Smooth muscle cell of the brain vasculature (primary cell): ENCODE measurements at regions not wholly inside any gene's neighbourhood (a gene's known extent, or its start where the extent isn't known, plus 50 kb on each side); places are given as distances from the start of the nearest gene placed in this dataset.
"Not testable (repeated sequence)": the region's sequence is repeated elsewhere in the genome, so short reads cannot be mapped to it uniquely, and the experiment has no call there.

Experiments used
- DNase-seq: peaks from one replicate; pipeline ENCODE4 v3.0.0-alpha.2; 2012; ENCODE audit warnings: low read depth, low spot score

DNA sequence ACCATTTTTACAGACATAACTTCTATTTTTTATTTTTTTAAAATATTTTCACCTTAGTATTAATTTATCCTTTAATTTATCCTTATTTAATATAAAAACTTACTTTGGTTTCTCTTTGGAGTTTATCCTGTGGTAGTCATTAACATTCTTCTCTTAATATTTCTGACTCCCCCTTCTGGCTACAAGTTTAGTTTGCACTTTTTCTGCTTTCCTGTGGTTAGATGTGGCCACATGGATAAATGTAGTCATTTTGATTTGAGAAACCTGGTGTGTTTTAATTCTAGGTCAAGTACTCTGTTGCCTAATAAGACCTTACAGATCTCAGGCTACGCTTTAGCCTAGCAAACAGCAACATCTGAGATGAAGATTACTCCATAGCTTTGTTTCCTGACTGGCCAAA, 1187.5 kb downstream of the HACE1 start:
- no peak for DNase-seq

- DNase-seq, result no peak
Observed at GRCh38 chr6:103629613-103630012, 1230.1 kb downstream of the HACE1 start.

DNA sequence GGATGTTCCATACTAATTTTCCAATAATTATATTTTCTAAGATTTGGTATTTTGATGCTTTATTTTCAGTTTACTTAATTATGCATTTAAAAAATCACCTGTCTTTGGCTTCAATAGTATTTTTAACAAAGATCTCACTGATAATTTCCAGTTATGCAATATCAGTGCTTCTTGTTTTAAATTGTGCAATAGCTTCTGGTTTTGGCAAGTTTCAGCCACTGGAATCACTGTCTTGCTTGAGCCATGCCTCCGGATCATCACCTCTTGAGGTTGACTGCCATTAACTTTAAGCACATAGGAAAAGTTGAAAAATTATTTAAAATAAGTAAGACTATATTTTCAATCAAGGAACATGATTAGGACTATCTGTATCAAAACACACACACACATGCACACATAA, 1242.1 kb downstream of the HACE1 start:
- DNase-seq, result no peak

DNA sequence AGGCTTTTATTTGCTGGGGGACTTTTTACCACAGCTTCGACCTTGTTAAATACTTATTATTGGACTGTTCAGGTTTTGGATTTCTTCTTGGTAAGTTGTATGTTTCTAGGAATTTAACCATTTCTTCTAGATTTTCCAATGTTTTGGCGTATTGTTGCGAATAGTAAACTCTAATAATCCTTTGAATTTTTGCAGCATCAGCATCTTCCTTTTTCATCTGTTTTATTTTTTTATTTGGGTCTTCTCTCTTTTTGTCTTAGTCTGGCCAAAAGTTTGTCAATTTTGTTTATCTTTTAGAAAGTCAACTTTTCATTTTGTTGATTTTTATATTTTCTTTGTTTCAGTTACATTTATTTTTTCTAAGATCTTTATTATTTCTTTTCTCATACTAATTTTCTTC, 1272.0 kb downstream of the HACE1 start:
- no peak for DNase-seq

DNA sequence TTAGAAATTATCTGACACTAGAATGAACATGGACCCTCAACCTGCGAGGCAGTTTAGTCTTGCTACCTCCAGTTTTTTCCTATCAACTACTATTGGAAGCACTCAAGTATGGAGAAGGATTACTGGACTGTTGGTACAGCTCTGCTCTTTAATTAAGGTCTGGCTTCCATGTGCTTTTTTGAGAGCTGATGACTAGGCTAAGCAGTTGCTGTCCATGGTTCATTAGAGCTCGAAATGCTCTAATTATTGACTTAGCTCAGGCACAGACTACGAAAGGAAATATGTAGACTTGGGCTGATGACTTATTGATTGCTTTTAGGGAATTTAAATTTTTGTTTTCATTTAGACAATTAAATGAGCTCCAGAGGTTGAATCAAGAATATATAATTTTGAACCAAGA, 1281.6 kb downstream of the HACE1 start:
- DNase-seq, result no peak

GRCh38 chr6:103570431-103570830, 1289.3 kb downstream of the HACE1 start:
- DNase-seq, result no peak

DNA sequence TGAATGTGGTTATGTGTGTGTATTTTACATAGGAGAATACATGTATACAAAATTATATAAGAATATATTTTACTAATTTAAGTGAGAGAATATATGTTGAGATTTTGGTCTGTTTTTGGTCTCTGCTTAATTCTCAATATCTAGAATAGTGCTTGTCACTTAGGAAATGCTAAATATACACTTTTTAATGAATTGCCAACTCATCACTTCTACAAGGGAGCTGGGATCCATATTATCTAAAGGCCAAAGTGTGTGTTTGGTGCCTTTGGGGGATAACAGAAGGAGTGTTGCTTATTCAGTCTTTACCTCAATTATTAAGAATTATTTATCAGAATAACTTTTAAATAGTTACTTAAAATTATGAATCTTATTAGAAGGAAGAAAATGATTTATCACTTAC, 1304.8 kb downstream of the HACE1 start:
- no peak for DNase-seq

GRCh38 chr6:103538381-103538780, 1321.3 kb downstream of the HACE1 start:
- DNase-seq, result no peak

- DNase-seq, result no peak
Observed at GRCh38 chr6:103534814-103535213, 1324.9 kb downstream of the HACE1 start.

GRCh38 chr6:103534095-103534494, 1325.6 kb downstream of the HACE1 start:
- DNase-seq, result no peak

- no peak for DNase-seq
Observed at GRCh38 chr6:103522045-103522444, 1337.7 kb downstream of the HACE1 start.

GRCh38 chr6:103516336-103516735, 1343.4 kb downstream of the HACE1 start:
- DNase-seq, result no peak

- no peak for DNase-seq
Observed at GRCh38 chr6:103507052-103507451, 1352.7 kb downstream of the HACE1 start.

GRCh38 chr6:103505155-103505518, 1354.6 kb downstream of the HACE1 start:
- DNase-seq, result no peak

- DNase-seq, result no peak
Observed at GRCh38 chr6:103504501-103505154, 1355.1 kb downstream of the HACE1 start.

DNA sequence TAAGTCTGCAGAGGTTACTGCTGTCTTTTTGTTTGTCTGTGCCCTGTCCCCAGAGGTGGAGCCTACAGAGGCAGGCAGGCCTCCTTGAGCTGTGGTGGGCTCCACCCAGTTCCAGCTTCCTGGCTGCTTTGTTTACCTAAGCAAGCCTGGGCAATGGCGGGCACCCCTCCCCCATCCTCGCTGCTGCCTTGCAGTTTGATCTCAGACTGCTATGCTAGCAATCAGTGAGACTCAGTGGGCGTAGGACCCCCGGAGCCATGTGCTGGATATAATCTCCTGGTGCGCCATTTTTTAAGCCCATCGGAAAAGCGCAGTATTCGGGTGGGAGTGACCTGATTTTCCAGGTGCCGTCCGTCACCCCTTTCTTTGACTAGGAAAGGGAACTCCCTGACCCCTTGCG, 1363.1 kb downstream of the HACE1 start:
- not testable (repeated sequence) for DNase-seq

GRCh38 chr6:103456652-103457051, 1403.1 kb downstream of the HACE1 start:
- no peak for DNase-seq

DNA sequence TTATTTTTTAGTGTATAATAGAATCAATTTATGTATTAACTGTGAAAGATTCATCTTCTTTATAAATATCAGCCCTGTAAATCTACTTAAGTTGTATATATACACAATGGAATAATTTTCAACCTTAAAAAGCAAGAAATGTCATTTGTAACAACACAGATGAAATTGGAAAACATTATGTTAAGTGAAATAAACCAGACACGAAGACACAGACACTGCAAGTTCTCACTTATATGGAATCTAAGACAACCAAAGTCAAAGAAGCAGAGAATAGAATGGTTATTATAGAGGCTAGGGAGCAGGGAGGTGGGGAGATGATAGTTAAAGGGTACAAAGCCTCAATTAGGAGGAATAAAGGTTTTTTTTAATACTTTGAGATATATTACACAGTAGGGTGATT, 1404.4 kb downstream of the HACE1 start:
- no peak for DNase-seq

DNA sequence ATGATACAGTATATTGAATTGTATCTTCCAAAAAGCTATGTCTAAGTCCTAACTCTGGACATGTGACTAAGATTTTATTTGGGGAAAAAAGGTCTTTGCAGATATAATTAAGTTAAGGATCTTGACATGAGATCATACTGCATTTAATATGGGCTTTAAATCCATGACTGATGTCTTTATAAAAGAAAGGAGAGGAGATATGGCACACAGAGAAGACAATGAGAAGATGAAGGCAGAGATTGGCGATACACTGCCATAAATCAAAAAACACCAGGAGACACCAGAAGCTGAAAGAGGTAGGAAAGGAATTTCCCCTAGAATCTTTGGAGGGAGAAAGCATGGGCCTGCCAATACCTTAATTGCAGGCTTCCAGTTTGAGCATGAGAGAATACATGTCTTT, 1450.2 kb downstream of the HACE1 start:
- DNase-seq, result no peak

DNA sequence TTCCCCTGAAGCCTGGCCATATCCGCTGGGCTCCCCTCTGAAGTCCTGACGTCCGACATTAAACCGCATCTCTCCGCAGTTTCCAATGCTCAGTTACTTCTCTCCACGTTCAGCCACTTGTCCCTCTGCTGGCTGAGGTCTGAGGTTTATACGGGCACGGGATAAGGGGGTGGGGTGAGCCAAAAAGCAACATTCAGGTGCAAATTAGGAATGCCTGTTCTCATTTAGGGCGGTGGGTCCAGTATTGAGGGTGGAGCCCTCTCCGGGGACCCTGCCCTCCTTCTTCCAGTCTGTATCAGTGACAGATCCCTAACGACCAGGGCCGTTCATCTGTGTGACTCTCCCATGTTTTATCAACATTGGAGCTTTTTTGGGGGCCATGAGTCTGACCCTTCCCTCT, 1454.4 kb downstream of the HACE1 start:
- no peak for DNase-seq

DNA sequence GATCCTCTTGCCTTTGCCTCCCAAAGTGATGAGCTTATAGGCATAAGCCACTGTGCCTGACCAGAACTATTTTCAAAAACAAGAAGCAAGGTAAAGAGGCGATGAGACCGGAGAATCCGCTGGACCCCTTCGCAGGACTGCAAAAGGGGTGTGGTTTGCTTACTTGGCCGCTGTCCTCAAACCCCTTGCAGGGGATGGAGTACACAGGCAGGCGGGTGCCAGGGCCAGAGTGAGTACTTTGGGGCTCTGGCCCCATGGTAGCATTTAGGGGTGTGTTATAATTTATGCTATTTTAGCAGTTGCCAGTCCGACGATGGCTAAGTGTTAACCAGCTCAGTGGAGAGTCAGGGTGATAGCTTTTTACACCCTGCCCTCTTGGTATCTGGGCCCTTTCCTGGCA, 1454.9 kb downstream of the HACE1 start:
- no peak for DNase-seq

GRCh38 chr6:103396768-103397167, 1463.0 kb downstream of the HACE1 start:
- DNase-seq, result no peak

DNA sequence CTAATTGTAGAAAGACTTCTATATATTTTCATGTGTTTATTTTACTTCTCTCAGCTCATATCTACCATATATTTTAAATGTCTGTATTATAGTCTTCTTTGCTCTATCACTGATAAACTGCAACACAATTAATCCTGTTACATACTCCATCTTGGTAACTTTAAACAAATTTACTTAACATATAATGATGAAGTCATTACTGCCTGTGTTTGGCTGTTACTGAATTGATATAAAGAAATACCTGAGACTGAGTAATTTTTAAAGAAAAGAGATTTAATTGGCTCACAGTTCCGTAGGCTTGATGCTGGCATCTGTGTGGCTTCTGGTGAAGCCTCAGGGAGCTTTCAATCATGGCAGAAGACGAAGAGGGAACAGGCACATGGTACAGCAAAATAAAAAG, 1480.4 kb downstream of the HACE1 start:
- DNase-seq, result no peak

GRCh38 chr6:103367212-103367611, 1492.5 kb downstream of the HACE1 start:
- no peak for DNase-seq
